Hepatocyte (in vitro differentiated cells): ENCODE measurements at regions not wholly inside any gene's neighbourhood (a gene's known extent, or its start where the extent isn't known, plus 50 kb on each side); places are given as distances from the start of the nearest gene placed in this dataset.

Experiments
- DNase-seq: peaks from one replicate; pipeline ENCODE4 v3.0.0-alpha.2; 2016; ENCODE audit warnings: low spot score
- H2AFZ ChIP-seq: fragments of 200-600 bp; sonication (generic); 2 replicates; pipeline ENCODE4 v1.6.0; 2016; ENCODE audit warnings: antibody characterized with exemption, mild to moderate bottlenecking
- H3K27ac ChIP-seq: fragments of 200-600 bp; sonication (generic); 2 replicates; pipeline ENCODE4 v1.5.1; 2016; ENCODE audit warnings: mild to moderate bottlenecking
- H3K27me3 ChIP-seq: fragments of 200-600 bp; sonication (generic); 2 replicates; pipeline ENCODE4 v1.6.1; 2016
- H3K36me3 ChIP-seq: fragments of 200-600 bp; sonication (generic); replicated peaks from 2 replicates; pipeline ENCODE4 v1.5.1; 2016; ENCODE audit warnings: low read depth; ENCODE audit not compliant: insufficient read depth
- H3K4me1 ChIP-seq: fragments of 200-600 bp; sonication (generic); 2 replicates; pipeline ENCODE4 v1.5.1; 2016; ENCODE audit warnings: mild to moderate bottlenecking, moderate library complexity; ENCODE audit not compliant: insufficient read depth
- H3K4me2 ChIP-seq: fragments of 200-600 bp; sonication (generic); 2 replicates; pipeline ENCODE4 v1.6.0; 2016
- H3K4me3 ChIP-seq: fragments of 200-600 bp; sonication (generic); 2 replicates; pipeline ENCODE4 v1.5.1; 2016; ENCODE audit warnings: mild to moderate bottlenecking
- H3K79me2 ChIP-seq: fragments of 200-600 bp; sonication (generic); 2 replicates; pipeline ENCODE4 v1.6.0; 2017; ENCODE audit warnings: mild to moderate bottlenecking
- H3K9me2 ChIP-seq: fragments of 200-600 bp; sonication (generic); replicated peaks from 2 replicates; pipeline ENCODE4 v1.6.0; 2017; ENCODE audit warnings: mild to moderate bottlenecking; ENCODE audit not compliant: insufficient read depth
- H3K9me3 ChIP-seq: fragments of 200-600 bp; sonication (generic); 2 replicates; pipeline ENCODE4 v1.5.1; 2016; ENCODE audit warnings: low read depth, mild to moderate bottlenecking
- H4K20me1 ChIP-seq: fragments of 200-600 bp; sonication (generic); 2 replicates; pipeline ENCODE4 v1.6.0; 2016; ENCODE audit warnings: mild to moderate bottlenecking; ENCODE audit not compliant: insufficient read depth, poor library complexity, severe bottlenecking
- EZH2 ChIP-seq: fragments of 200-600 bp; sonication (generic); IDR thresholded peaks from 2 replicates; pipeline ENCODE4 v1.6.1; 2016; ENCODE audit warnings: antibody characterized with exemption, mild to moderate bottlenecking, borderline replicate concordance
- EZH2phosphoT487 ChIP-seq: fragments of 200-600 bp; sonication (generic); IDR thresholded peaks from one replicate; pipeline ENCODE4 v1.6.1; 2018; ENCODE audit warnings: antibody characterized with exemption, mild to moderate bottlenecking, low read depth, moderate library complexity; ENCODE audit not compliant: unreplicated experiment, severe bottlenecking
- WGBS: methylation state at CpG from one replicate; pipeline ENCODE4 v1.1.6; 2016; ENCODE audit warnings: low lambda C conversion rate; ENCODE audit errors: missing lambda C conversion rate; 5-methylcytosine and 5-hydroxymethylcytosine counted together
- TF ChIP-seq, protein P1 (sequence below): fragments of 200-600 bp; sonication (generic); IDR thresholded peaks from 2 replicates; pipeline ENCODE4 v1.5.1; 2016; ENCODE audit warnings: antibody characterized with exemption, mild to moderate bottlenecking; ENCODE audit not compliant: poor library complexity

DNA sequence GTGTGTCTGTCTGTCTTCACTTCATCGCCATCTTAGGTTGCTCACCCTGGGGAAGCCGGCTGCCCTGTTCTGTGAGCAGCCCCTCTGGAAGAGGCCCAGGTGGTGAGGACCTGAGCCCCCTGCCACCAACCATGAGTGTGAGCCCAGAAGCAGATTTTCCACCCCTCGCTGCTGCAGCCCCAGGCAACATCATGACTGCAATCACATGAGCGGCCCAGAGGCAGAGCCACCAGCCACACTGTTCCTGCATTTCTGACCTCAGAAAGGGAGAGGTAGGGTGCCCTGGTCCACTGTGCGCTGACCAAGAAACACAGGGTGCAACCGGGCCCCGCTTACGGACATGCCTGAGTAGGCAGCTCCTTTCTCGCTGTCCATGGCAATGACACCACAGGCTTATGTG, 92.3 kb upstream of the IQSEC1 start:
- H2AFZ ChIP-seq: no peak overlapping the region
- H3K36me3 ChIP-seq: no peaks in the 10 kb centered on the region
- no peak overlapping the region for H3K4me2 ChIP-seq
- H3K27ac ChIP-seq: no peak overlapping the region
- H3K79me2 ChIP-seq: no peaks in the 10 kb centered on the region
- no peaks in the 10 kb centered on the region for H3K27me3 ChIP-seq
- H3K9me2 ChIP-seq: no peaks in the 10 kb centered on the region
- H3K9me3 ChIP-seq: no peaks in the 10 kb centered on the region
- H4K20me1 ChIP-seq: no peaks in the 10 kb centered on the region
- H3K4me1 ChIP-seq: no peaks in the 10 kb centered on the region
- TF ChIP-seq EZH2phosphoT487 (no peak), EZH2 (no peak)
- TF ChIP-seq, protein P1, sequence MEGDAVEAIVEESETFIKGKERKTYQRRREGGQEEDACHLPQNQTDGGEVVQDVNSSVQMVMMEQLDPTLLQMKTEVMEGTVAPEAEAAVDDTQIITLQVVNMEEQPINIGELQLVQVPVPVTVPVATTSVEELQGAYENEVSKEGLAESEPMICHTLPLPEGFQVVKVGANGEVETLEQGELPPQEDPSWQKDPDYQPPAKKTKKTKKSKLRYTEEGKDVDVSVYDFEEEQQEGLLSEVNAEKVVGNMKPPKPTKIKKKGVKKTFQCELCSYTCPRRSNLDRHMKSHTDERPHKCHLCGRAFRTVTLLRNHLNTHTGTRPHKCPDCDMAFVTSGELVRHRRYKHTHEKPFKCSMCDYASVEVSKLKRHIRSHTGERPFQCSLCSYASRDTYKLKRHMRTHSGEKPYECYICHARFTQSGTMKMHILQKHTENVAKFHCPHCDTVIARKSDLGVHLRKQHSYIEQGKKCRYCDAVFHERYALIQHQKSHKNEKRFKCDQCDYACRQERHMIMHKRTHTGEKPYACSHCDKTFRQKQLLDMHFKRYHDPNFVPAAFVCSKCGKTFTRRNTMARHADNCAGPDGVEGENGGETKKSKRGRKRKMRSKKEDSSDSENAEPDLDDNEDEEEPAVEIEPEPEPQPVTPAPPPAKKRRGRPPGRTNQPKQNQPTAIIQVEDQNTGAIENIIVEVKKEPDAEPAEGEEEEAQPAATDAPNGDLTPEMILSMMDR: no peak
- H3K4me3 ChIP-seq: no peak overlapping the region
- 92% methylated on average over 9 of the region's 9 CpGs for whole genome bisulfite sequencing
- DNase-seq: no peak

DNA sequence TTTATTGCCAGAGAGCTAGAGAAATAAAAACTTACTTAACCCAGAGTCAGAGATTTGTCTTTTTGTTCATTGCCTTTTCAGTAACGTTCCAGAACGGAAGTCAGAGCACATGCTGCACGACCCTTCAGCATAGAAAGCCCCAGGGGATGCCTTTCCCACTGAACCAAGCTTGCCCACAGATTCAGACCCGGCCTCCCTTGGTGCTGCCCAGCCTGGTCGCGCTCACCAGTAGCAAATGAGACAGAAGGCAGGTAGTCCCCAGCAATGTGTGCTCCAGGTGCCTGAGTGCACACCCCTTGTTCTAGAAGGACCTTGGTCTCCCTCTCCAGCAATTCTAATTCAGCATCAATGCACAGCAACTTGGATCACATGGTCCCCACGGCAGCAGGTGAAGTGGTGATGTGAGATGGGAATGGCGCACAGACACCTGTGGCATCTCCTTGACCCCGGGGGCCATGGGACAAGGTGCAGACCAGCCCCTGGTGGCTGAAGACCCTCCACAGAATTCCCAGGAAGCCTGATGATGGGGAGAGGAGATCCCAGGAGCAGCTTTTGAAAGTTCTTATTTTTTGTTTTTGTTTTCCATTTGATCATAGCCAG, 91.8 kb upstream of the IQSEC1 start:
- no peaks in the 10 kb centered on the region for H3K36me3 ChIP-seq
- H3K27ac ChIP-seq: no peak overlapping the region
- TF ChIP-seq, protein P1: no peak
- TF ChIP-seq EZH2 (no peak), EZH2phosphoT487 (no peak)
- no peaks in the 10 kb centered on the region for H3K27me3 ChIP-seq
- H4K20me1 ChIP-seq: no peaks in the 10 kb centered on the region
- no peaks in the 10 kb centered on the region for H3K4me1 ChIP-seq
- H2AFZ ChIP-seq: no peak overlapping the region
- H3K79me2 ChIP-seq: no peaks in the 10 kb centered on the region
- WGBS: 91% methylated on average over 9 of the region's 9 CpGs
- DNase-seq: no peak
- no peaks in the 10 kb centered on the region for H3K9me3 ChIP-seq
- no peak overlapping the region for H3K4me3 ChIP-seq
- no peaks in the 10 kb centered on the region for H3K9me2 ChIP-seq
- no peak overlapping the region for H3K4me2 ChIP-seq

DNA sequence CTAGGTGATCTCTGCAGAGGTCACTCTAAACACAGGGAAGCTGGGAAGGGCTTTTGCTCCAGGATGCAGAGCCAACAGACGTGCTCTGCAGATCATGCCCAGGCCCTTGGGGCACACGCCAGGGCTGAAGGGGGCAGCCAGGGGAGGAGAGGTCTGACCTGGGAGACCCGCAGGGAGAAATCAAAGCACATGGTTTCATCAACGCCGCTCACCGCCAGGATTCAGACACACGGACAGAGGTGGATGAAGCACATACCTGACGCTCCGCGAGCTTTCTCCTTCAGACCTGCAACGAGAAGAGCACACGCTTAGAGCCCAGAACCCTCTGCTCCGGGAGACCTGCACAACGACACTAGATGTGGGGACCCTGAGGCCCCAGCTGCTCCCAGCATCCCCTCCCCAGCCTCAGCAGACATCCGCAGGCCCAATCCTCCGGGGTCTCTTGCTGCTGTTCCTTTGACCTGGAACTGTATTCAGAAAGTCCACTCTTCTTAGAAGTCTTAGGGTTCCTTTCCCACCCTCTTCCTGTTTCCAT, 90.7 kb upstream of the IQSEC1 start:
- H3K4me2 ChIP-seq: no peak overlapping the region
- H3K9me2 ChIP-seq: no peaks in the 10 kb centered on the region

More for the DNA sequence above, 90.7 kb upstream of the IQSEC1 start:
- Histone ChIP-seq H4K20me1 (no peaks in the 10 kb centered on the region), H3K4me1 (no peaks in the 10 kb centered on the region), H2AFZ (no peak overlapping the region), H3K79me2 (no peaks in the 10 kb centered on the region), H3K36me3 (no peaks in the 10 kb centered on the region), H3K27me3 (no peaks in the 10 kb centered on the region), H3K27ac (no peak overlapping the region), H3K4me3 (no peak overlapping the region), H3K9me3 (no peaks in the 10 kb centered on the region)
- no peak for DNase-seq
- WGBS: 95% methylated on average over 16 of the region's 16 CpGs
- TF ChIP-seq EZH2phosphoT487: no peak
- TF ChIP-seq, protein P1: no peak
